Vagina (tissue), 2 donors: ENCODE measurements at regions not wholly inside any gene's neighbourhood (a gene's known extent, or its start where the extent isn't known, plus 50 kb on each side); places are given as distances from the start of the nearest gene placed in this dataset.
"Not testable (repeated sequence)": the region's sequence is repeated elsewhere in the genome, so short reads cannot be mapped to it uniquely, and the experiment has no call there.

Experiments
- DNase-seq, 2 donors: peaks; one replicate each; pipeline ENCODE4 v3.0.0-alpha.2; 2017; ENCODE audit errors: extremely low spot score in 2 of 2
- H3K27ac ChIP-seq: fragments of 200-600 bp; sonication (generic); one replicate; pipeline ENCODE4 v1.5.1; 2019
- H3K27me3 ChIP-seq: fragments of 200-600 bp; sonication (generic); one replicate; pipeline ENCODE4 v1.5.1; 2019
- H3K36me3 ChIP-seq, 2 donors: fragments of 200-600 bp; sonication (generic); one replicate each; pipeline ENCODE4 v1.5.1; 2017 to 2019
- H3K4me1 ChIP-seq: fragments of 200-600 bp; sonication (generic); one replicate; pipeline ENCODE4 v1.5.1; 2019
- H3K4me3 ChIP-seq, 2 donors: fragments of 200-600 bp; sonication (generic); 1 replicate in 1 of 2; 2 replicates in 1 of 2; pipeline ENCODE4 v1.5.1; 2016 to 2019
- H3K9me3 ChIP-seq: fragments of 200-600 bp; sonication (generic); one replicate; pipeline ENCODE4 v1.5.1; 2019
- CTCF ChIP-seq, 3 experiments: fragments of 450-650 bp in 2 of 3; fragments of 200-600 bp in 1 of 3; sonication (generic) in 1 of 3; IDR thresholded peaks; one replicate each; pipeline ENCODE4 v1.5.1; 2017 to 2019; ENCODE audit warnings: antibody characterized with exemption in 3 of 3, mild to moderate bottlenecking in 2 of 3, moderate library complexity in 2 of 3
- POLR2A ChIP-seq, 2 donors: fragments of 450-650 bp; IDR thresholded peaks; one replicate each; pipeline ENCODE4 v1.6.1; 2017; ENCODE audit warnings: antibody characterized with exemption in 2 of 2, mild to moderate bottlenecking in 2 of 2, moderate library complexity in 2 of 2
- POLR2AphosphoS5 ChIP-seq, 2 donors: sonication (generic); formaldehyde crosslinking; IDR thresholded peaks; one replicate each; pipeline ENCODE4 v1.9.0; 2017; ENCODE audit warnings: antibody characterized with exemption in 2 of 2, mild to moderate bottlenecking in 2 of 2, low read depth in 1 of 2; ENCODE audit not compliant: insufficient read depth in 1 of 2
- intact Hi-C: fragments of 100-400 bp; cut with DNase I; formaldehyde crosslinking; loops from one replicate; pipeline ENCODE4 v1.15.1; 2023

DNA sequence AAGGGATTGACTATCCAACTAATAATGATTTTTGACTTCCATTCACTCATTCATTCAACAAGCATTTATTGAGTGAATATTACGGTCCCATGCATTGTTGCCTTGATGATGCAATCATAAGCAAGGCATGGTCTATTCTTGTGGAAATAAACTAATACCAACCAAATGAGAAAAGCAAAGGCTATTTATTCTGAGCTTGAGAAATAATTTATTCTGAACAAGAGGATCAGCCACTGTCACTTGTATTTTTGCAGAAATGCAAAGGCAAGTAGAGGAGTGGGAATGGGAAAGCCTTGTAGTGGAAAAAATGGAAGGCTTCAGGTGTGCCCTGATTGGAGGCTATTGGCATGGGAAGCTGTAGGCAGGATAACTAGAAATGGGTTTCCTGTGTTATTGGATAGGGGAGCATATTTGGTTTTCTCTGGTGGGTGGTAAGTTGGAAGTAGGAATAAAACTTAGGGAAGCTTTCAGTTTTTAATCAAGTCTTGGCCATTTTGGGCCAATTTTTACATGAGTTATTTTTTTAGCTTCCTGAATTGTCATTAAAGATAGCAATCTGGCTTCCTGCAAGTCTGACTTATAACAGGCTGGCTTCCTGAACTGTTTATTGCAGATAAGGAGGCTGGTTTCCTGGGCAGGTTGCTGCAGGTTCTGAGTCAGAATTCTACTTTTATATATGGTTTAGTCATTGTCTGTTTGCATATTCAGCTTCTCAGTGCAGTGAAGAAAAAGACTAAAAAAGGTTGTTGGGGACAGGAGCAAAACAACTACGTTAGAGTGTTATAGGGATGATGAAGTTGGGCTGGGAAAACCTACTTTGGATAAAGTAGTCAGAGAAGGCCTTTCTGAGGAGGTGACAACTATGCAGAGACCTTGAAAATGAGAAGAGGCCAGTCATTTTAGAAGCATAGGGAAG lies 106.7 kb downstream of the APIP start:
- TF ChIP-seq POLR2A (IDR thresholded peaks at IDR 0.05) (no peak), POLR2AphosphoS5 (IDR thresholded peaks at IDR 0.05; ENCODE audit: insufficient read depth in 1 of 2, low read depth in 1 of 2) (peak in 1 of 2 donors; percentile 55), CTCF (IDR thresholded peaks at IDR 0.05) (no peak)
- H3K27ac ChIP-seq: no peak overlapping the region
- no peak overlapping the region for H3K4me3 ChIP-seq
- H3K36me3 ChIP-seq: no peaks in the 10 kb centered on the region
- no peak for DNase-seq
- H3K9me3 ChIP-seq: no peaks in the 10 kb centered on the region
- intact Hi-C loops: no loop called here
- H3K27me3 ChIP-seq: no peaks in the 10 kb centered on the region
- no peaks in the 10 kb centered on the region for H3K4me1 ChIP-seq

GRCh38 chr11:34806875-34807274 lies 109.3 kb downstream of the APIP start:
- no peak for DNase-seq
- TF ChIP-seq POLR2AphosphoS5 (IDR thresholded peaks at IDR 0.05; ENCODE audit: insufficient read depth in 1 of 2, low read depth in 1 of 2) (no peak), CTCF (IDR thresholded peaks at IDR 0.05) (no peak), POLR2A (IDR thresholded peaks at IDR 0.05) (no peak)
- no peaks in the 10 kb centered on the region for H3K27me3 ChIP-seq
- no peak overlapping the region for H3K4me3 ChIP-seq
- H3K9me3 ChIP-seq: no peaks in the 10 kb centered on the region
- H3K4me1 ChIP-seq: no peaks in the 10 kb centered on the region
- no peak overlapping the region for H3K27ac ChIP-seq
- no peaks in the 10 kb centered on the region for H3K36me3 ChIP-seq
- intact Hi-C loops: no loop called here

DNA sequence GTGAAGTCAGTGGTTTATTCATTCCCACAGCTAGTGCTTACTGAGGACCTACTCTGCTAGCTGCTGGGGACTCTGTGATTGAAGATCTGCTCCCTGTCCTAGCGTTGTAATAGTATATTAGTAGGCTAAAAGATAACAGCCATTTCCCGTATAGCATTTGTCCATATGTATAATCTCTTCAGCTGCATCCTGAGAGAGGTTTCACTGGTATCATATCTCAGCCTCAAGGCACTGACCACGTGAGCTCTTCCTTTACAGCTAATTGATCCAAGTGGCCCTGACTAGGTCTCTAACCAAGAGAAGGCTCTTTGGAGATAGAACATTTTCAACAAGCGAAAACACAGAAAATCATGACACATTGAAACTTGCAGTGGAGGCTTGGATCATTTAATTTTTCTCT lies 110.2 kb downstream of the APIP start:
- no peaks in the 10 kb centered on the region for H3K27me3 ChIP-seq
- TF ChIP-seq POLR2A (IDR thresholded peaks at IDR 0.05): no peak
- TF ChIP-seq POLR2AphosphoS5 (IDR thresholded peaks at IDR 0.05; ENCODE audit: insufficient read depth in 1 of 2, low read depth in 1 of 2): no peak
- TF ChIP-seq CTCF (IDR thresholded peaks at IDR 0.05): no peak
- no peak overlapping the region for H3K4me3 ChIP-seq
- no peak overlapping the region for H3K27ac ChIP-seq
- intact Hi-C loops: no loop called here
- H3K9me3 ChIP-seq: no peaks in the 10 kb centered on the region
- no peaks in the 10 kb centered on the region for H3K4me1 ChIP-seq
- H3K36me3 ChIP-seq: no peaks in the 10 kb centered on the region
- DNase-seq: no peak

GRCh38 chr11:34799848-34800247 lies 116.3 kb downstream of the APIP start:
- Histone ChIP-seq H3K36me3 (no peaks in the 10 kb centered on the region), H3K4me1 (no peaks in the 10 kb centered on the region), H3K9me3 (no peaks in the 10 kb centered on the region), H3K4me3 (no peak overlapping the region), H3K27ac (no peak overlapping the region), H3K27me3 (no peaks in the 10 kb centered on the region)
- no peak for DNase-seq
- TF ChIP-seq POLR2AphosphoS5 (IDR thresholded peaks at IDR 0.05; ENCODE audit: insufficient read depth in 1 of 2, low read depth in 1 of 2) (no peak), POLR2A (IDR thresholded peaks at IDR 0.05) (no peak), CTCF (IDR thresholded peaks at IDR 0.05) (no peak)
- intact Hi-C loops: no loop called here

DNA sequence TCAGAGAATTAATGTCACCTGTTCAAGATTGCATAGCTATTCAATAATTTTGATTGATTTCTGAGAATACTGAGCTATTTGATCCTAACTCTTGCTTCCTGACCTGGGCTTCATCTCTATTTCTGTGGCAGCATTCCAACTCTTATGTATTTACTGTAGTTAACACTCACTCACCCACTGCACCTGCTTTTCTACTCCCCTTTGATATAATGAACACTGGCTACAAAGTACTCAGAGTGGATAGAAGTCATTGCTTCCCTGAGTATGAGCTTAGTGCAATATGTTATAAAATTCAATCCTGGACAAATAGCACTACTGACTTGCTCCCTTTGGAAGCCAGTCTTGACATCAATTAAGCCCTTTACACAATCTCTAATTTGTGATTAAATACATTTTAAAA lies 117.2 kb downstream of the APIP start:
- Histone ChIP-seq H3K4me3 (no peak overlapping the region), H3K27ac (no peak overlapping the region), H3K9me3 (no peaks in the 10 kb centered on the region), H3K27me3 (no peaks in the 10 kb centered on the region), H3K36me3 (no peaks in the 10 kb centered on the region), H3K4me1 (no peaks in the 10 kb centered on the region)
- TF ChIP-seq CTCF (IDR thresholded peaks at IDR 0.05): no peak
- TF ChIP-seq POLR2AphosphoS5 (IDR thresholded peaks at IDR 0.05; ENCODE audit: insufficient read depth in 1 of 2, low read depth in 1 of 2): no peak
- no peak for TF ChIP-seq POLR2A (IDR thresholded peaks at IDR 0.05)
- no peak for DNase-seq
- intact Hi-C loops: no loop called here

DNA sequence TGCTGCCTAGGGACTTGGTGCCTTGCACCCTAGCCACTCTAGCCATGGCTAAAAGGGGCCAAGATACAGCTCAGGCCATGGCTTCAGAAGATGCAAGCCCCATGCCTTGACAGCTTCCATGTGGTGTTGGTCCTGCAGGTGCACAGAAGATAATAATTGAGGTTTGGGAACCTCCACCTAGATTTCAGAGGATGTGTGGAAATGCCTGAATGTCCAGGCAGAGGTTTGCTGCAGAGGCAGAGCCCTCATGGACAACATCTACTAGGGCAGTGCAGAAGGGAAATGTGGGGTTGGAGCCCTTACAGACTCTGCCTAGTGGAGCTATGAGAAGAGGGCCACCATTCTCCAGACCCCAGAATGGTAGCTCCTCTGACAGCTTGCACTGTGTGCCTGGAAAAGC lies 118.7 kb downstream of the APIP start:
- peaks cover 13% of the 10 kb centered on the region for H3K4me1 ChIP-seq
- H3K9me3 ChIP-seq, H3K27me3 ChIP-seq, H3K27ac ChIP-seq, H3K36me3 ChIP-seq, intact Hi-C loops, H3K4me3 ChIP-seq, DNase-seq: not testable (repeated sequence)
